A673 (cell line): ENCODE measurements at regions not wholly inside any gene's neighbourhood (a gene's known extent, or its start where the extent isn't known, plus 50 kb on each side); places are given as distances from the start of the nearest gene placed in this dataset.

Experiments used
- BruUV-seq: library from RNA; stranded (reverse); fragments of 400-500 nt; replicated peaks from 2 replicates; lab custom pipeline; 2021; lab: Mats Ljungman, UMichigan
- CTCF ChIA-PET: fragments of 300-600 bp; sonication (Branson Sonifier 250); formaldehyde crosslinking; loops from one replicate; lab custom pipeline; 2022; ENCODE audit warnings: antibody characterized with exemption; lab: Charles Lee
- POLR2A ChIA-PET: fragments of 300-600 bp; sonication (Branson Sonifier 250); formaldehyde crosslinking; loops from one replicate; lab custom pipeline; 2022; ENCODE audit warnings: antibody characterized with exemption; ENCODE audit not compliant: low non-redundant PET; lab: Charles Lee
- DNase-seq: peaks from one replicate; pipeline ENCODE4 v3.0.0-alpha.2; 2015; ENCODE audit warnings: low spot score
- H3K27ac ChIP-seq: fragments of 200-600 bp; sonication (generic); 2 replicates; pipeline ENCODE4 v1.5.1; 2016; ENCODE audit warnings: mixed run types, low read depth, mild to moderate bottlenecking, mixed read lengths, antibody characterized with exemption, low read length; ENCODE audit not compliant: poor library complexity, severe bottlenecking
- H3K27me3 ChIP-seq: fragments of 200-600 bp; sonication (generic); replicated peaks from 2 replicates; pipeline ENCODE4 v1.6.1; 2017; ENCODE audit warnings: mixed run types, low read depth, mild to moderate bottlenecking, mixed read lengths, antibody characterized with exemption, low read length; ENCODE audit not compliant: insufficient read depth, poor library complexity
- H3K36me3 ChIP-seq: fragments of 200-600 bp; sonication (generic); 2 replicates; pipeline ENCODE4 v1.6.1; 2016; ENCODE audit warnings: mixed run types, mild to moderate bottlenecking, mixed read lengths, antibody characterized with exemption, low read length; ENCODE audit not compliant: insufficient read depth, poor library complexity, severe bottlenecking
- H3K4me1 ChIP-seq: fragments of 200-600 bp; sonication (generic); 2 replicates; pipeline ENCODE4 v1.6.1; 2017; ENCODE audit warnings: mixed run types, mild to moderate bottlenecking, mixed read lengths, antibody characterized with exemption, low read length; ENCODE audit not compliant: insufficient read depth, poor library complexity, severe bottlenecking
- H3K4me3 ChIP-seq: fragments of 200-600 bp; sonication (generic); 2 replicates; pipeline ENCODE4 v1.5.1; 2016; ENCODE audit warnings: low read depth, mixed run types, mild to moderate bottlenecking, mixed read lengths, low read length; ENCODE audit not compliant: poor library complexity, severe bottlenecking
- H3K9me3 ChIP-seq: fragments of 200-600 bp; sonication (generic); 2 replicates; pipeline ENCODE4 v1.6.1; 2016; ENCODE audit warnings: mixed run types, low read depth, mild to moderate bottlenecking, mixed read lengths, antibody characterized with exemption, low read length; ENCODE audit not compliant: poor library complexity, severe bottlenecking
- EZH2 ChIP-seq: fragments of 200-600 bp; sonication (generic); IDR thresholded peaks from 2 replicates; pipeline ENCODE4 v1.6.1; 2017; ENCODE audit warnings: borderline replicate concordance, low read depth, mild to moderate bottlenecking, mixed read lengths, antibody characterized with exemption, low read length; ENCODE audit not compliant: poor library complexity, severe bottlenecking
- intact Hi-C: fragments of 100-400 bp; cut with micrococcal nuclease; formaldehyde crosslinking; loops from one replicate; pipeline ENCODE4 v1.10.0; 2022; ENCODE audit not compliant: unreplicated experiment
- TF ChIP-seq, protein P1 (sequence below): fragments of 300-800, 200-600 bp; sonication (generic); conservative IDR thresholded peaks from 2 replicates; pipeline ENCODE4 v1.5.1; 2017; ENCODE audit warnings: low read depth, mild to moderate bottlenecking, antibody characterized with exemption, low read length, moderate library complexity, mixed read lengths

DNA sequence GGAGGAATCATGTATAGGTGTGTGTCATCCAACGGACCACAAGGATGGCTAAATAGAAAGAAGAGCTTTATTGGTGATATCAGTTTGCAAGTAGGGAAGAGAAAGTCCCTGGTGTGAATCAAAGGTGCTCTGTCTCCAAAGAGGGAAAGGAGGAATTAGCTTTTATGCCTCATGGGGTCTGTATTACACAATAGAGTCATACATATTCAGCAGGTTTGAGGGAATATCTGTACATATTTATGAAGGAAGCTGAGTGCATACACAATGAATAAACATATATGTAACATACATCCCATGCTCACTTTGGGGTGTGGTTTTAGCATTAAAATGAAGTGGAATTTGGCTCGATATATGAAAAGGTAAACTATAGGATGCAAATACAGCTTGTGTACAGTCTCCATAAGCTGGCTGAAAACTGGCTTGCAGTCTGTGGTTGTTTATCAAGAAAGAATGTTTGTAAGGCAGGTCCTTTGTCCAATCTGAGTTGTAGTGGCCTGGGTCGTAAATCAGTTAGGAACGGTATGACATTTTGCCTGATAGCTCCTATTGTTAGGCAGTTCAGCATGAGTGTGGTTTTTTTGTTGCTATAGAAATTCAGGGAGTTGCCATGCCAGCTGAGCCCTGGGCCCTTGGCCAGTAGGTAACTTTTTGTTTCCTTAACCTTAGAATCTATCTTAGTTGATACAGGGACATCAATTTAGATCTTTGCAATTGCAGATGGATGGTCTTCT lies 198.0 kb upstream of the ZP4 start:
- no peak for DNase-seq
- ChIA-PET CTCF (no interaction called here), POLR2A (no interaction called here)
- no peaks in the 10 kb centered on the region for H3K9me3 ChIP-seq
- TF ChIP-seq, protein P1, sequence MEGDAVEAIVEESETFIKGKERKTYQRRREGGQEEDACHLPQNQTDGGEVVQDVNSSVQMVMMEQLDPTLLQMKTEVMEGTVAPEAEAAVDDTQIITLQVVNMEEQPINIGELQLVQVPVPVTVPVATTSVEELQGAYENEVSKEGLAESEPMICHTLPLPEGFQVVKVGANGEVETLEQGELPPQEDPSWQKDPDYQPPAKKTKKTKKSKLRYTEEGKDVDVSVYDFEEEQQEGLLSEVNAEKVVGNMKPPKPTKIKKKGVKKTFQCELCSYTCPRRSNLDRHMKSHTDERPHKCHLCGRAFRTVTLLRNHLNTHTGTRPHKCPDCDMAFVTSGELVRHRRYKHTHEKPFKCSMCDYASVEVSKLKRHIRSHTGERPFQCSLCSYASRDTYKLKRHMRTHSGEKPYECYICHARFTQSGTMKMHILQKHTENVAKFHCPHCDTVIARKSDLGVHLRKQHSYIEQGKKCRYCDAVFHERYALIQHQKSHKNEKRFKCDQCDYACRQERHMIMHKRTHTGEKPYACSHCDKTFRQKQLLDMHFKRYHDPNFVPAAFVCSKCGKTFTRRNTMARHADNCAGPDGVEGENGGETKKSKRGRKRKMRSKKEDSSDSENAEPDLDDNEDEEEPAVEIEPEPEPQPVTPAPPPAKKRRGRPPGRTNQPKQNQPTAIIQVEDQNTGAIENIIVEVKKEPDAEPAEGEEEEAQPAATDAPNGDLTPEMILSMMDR, result no peak
- no peak for TF ChIP-seq EZH2
- H3K4me3 ChIP-seq, result no peak overlapping the region
- H3K27me3 ChIP-seq, result no peaks in the 10 kb centered on the region
- BruUV-seq, result no TSS peak
- H3K4me1 ChIP-seq, result no peaks in the 10 kb centered on the region
- intact Hi-C loops, result no loop called here
- no peak overlapping the region for H3K27ac ChIP-seq
- no peaks in the 10 kb centered on the region for H3K36me3 ChIP-seq

DNA sequence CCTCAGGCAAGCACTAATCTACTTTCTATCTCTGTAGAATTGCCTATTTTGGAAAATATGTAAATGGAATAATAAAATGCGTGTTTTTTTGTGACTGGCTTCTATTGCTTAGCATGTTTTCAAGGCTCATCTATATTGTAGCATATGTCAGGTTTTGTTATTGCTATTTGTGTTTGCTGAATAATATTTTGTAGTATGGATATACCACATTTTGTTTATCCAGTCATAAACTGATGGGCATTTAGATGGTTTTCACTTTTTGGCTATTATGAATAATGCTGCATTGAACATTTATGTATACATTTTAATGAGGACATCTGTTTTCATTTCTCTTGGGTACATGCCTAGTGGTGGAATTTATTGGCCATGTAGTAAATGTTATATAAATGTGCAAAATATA lies 183.3 kb upstream of the ZP4 start:
- no TSS peak for BruUV-seq
- Histone ChIP-seq H3K27ac (no peak overlapping the region), H3K9me3 (no peaks in the 10 kb centered on the region), H3K4me3 (no peak overlapping the region), H3K27me3 (no peaks in the 10 kb centered on the region), H3K4me1 (no peaks in the 10 kb centered on the region), H3K36me3 (no peaks in the 10 kb centered on the region)
- ChIA-PET POLR2A (no interaction called here), CTCF (no interaction called here)
- DNase-seq, result no peak
- TF ChIP-seq EZH2, result no peak
- TF ChIP-seq, protein P1, result no peak
- intact Hi-C loops, result no loop called here

DNA sequence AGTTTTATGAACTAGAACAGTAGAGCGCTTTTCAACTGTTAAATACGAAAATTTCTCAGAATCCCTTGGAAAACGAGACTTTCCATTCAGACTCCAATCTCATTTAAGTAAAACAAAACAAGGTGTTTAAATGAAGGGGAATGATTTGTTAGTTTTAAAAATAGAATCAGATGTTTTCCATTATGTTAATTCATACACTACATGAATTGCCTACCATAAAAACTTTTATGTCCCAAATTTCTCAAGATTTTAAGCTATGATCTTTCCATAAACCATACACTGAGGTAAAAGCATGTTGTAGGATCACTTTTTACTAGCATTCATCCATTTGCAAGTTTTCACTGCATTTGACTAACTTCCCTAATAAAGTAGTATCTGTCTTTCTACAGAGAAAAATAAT lies 180.3 kb upstream of the ZP4 start:
- POLR2A ChIA-PET, result no interaction called here
- H3K27me3 ChIP-seq, result no peaks in the 10 kb centered on the region
- BruUV-seq, result no TSS peak
- intact Hi-C loops, result no loop called here
- CTCF ChIA-PET, result no interaction called here
- TF ChIP-seq EZH2, result no peak
- TF ChIP-seq, protein P1, result no peak
- H3K36me3 ChIP-seq, result no peaks in the 10 kb centered on the region
- H3K27ac ChIP-seq, result no peak overlapping the region
- H3K4me1 ChIP-seq, result no peaks in the 10 kb centered on the region
- no peak for DNase-seq
- H3K9me3 ChIP-seq, result no peaks in the 10 kb centered on the region
- no peak overlapping the region for H3K4me3 ChIP-seq
